Omental fat pad (tissue), 3 donors: ENCODE measurements at regions not wholly inside any gene's neighbourhood (a gene's known extent, or its start where the extent isn't known, plus 50 kb on each side); places are given as distances from the start of the nearest gene placed in this dataset.

ENCODE experiments used
- ATAC-seq: fragments of 150-250 bp; one replicate; pipeline ENCODE4 v1.9.1; 2016; ENCODE audit warnings: mild to moderate bottlenecking, moderate library complexity; ENCODE audit not compliant: low FRiP score
- DNase-seq: peaks from one replicate; pipeline ENCODE4 v3.0.0-alpha.2; 2019; ENCODE audit warnings: low spot score
- CTCF ChIP-seq, 3 donors: fragments of 450-650 bp; IDR thresholded peaks; one replicate each; pipeline ENCODE4 v1.5.1; 2016 to 2017; ENCODE audit warnings: antibody characterized with exemption in 3 of 3, mild to moderate bottlenecking in 3 of 3, moderate library complexity in 2 of 3

- DNase-seq: no peak
- no peak for ATAC-seq
- TF ChIP-seq CTCF (IDR thresholded peaks at IDR 0.05): no peak
Measured at GRCh38 chr4:8788174-8788573, 83.5 kb downstream of the HMX1 start.

- ATAC-seq (no peak), DNase-seq (no peak)
- no peak for TF ChIP-seq CTCF (IDR thresholded peaks at IDR 0.05)
Measured at GRCh38 chr4:8786166-8786565, 85.5 kb downstream of the HMX1 start.

GRCh38 chr4:8785656-8786142, 85.9 kb downstream of the HMX1 start:
- TF ChIP-seq CTCF (IDR thresholded peaks at IDR 0.05): no peak
- ATAC-seq (no peak), DNase-seq (no peak)

- ATAC-seq: no peak
- TF ChIP-seq CTCF (IDR thresholded peaks at IDR 0.05): no peak
Measured at GRCh38 chr4:8783736-8784135, 87.9 kb downstream of the HMX1 start.

GRCh38 chr4:8782135-8782534, 89.5 kb downstream of the HMX1 start:
- DNase-seq: no peak
- no peak for TF ChIP-seq CTCF (IDR thresholded peaks at IDR 0.05)
- ATAC-seq: peak; percentile 4

More at GRCh38 chr4:8783736-8784135, 87.9 kb downstream of the HMX1 start:
- no peak for DNase-seq

- ATAC-seq (no peak), DNase-seq (no peak)
- TF ChIP-seq CTCF (IDR thresholded peaks at IDR 0.05): no peak
Measured at GRCh38 chr4:8781641-8782040, 90.0 kb downstream of the HMX1 start.

- no peak for TF ChIP-seq CTCF (IDR thresholded peaks at IDR 0.05)
Measured at GRCh38 chr4:8780596-8781368, 90.9 kb downstream of the HMX1 start.

More at GRCh38 chr4:8780596-8781368, 90.9 kb downstream of the HMX1 start:
- ATAC-seq (no peak), DNase-seq (no peak)
